Left ventricle myocardium inferior (tissue), 1 donor: ENCODE measurements at regions not wholly inside any gene's neighbourhood (a gene's known extent, or its start where the extent isn't known, plus 50 kb on each side); places are given as distances from the start of the nearest gene placed in this dataset.

Experiments used
- DNase-seq: peaks from one replicate; pipeline ENCODE4 v3.0.0-alpha.2; 2020
- H3K27ac ChIP-seq: fragments of 200-600 bp; replicated peaks from 2 replicates; pipeline ENCODE4 v1.8.0; 2021
- H3K27me3 ChIP-seq: fragments of 200-600 bp; 2 replicates; pipeline ENCODE4 v1.8.0; 2021; ENCODE audit warnings: low read depth
- H3K36me3 ChIP-seq: fragments of 200-600 bp; 2 replicates; pipeline ENCODE4 v1.8.0; 2021
- H3K4me1 ChIP-seq: fragments of 200-600 bp; 2 replicates; pipeline ENCODE4 v1.8.0; 2021
- H3K4me3 ChIP-seq: fragments of 200-600 bp; 2 replicates; pipeline ENCODE4 v1.8.0; 2021; ENCODE audit warnings: mild to moderate bottlenecking, moderate library complexity
- H3K9me3 ChIP-seq: fragments of 200-600 bp; replicated peaks from 2 replicates; pipeline ENCODE4 v1.8.0; 2021
- CTCF ChIP-seq: fragments of 200-600 bp; IDR thresholded peaks from 2 replicates; pipeline ENCODE4 v1.8.0; 2021; ENCODE audit warnings: antibody characterized with exemption, mild to moderate bottlenecking, borderline replicate concordance
- intact Hi-C: fragments of 100-400 bp; cut with micrococcal nuclease; formaldehyde crosslinking; loops from one replicate; pipeline ENCODE4 v1.11.0; 2022
- donor health status: DM: no; HTN: yes; CAD: no; lungs with severe emphysema.

GRCh38 chr6:114839019-114839418 lies 496.2 kb upstream of the HS3ST5 start:
- no peaks in the 10 kb centered on the region for H3K27me3 ChIP-seq
- H3K9me3 ChIP-seq, result peaks cover 22% of the 10 kb centered on the region
- no peaks in the 10 kb centered on the region for H3K36me3 ChIP-seq
- no peak overlapping the region for H3K4me3 ChIP-seq
- DNase-seq, result no peak
- no peak overlapping the region for H3K27ac ChIP-seq
- TF ChIP-seq CTCF, result no peak
- no peaks in the 10 kb centered on the region for H3K4me1 ChIP-seq
- intact Hi-C loops, result no loop called here

- intact Hi-C loops, result no loop called here
- no peaks in the 10 kb centered on the region for H3K36me3 ChIP-seq
Measured at GRCh38 chr6:114833211-114833610, 490.4 kb upstream of the HS3ST5 start.

GRCh38 chr6:114830515-114830914 lies 487.7 kb upstream of the HS3ST5 start:
- H3K9me3 ChIP-seq, result no peaks in the 10 kb centered on the region
- no peaks in the 10 kb centered on the region for H3K36me3 ChIP-seq
- intact Hi-C loops, result no loop called here
- no peak overlapping the region for H3K4me3 ChIP-seq
- H3K27ac ChIP-seq, result no peak overlapping the region
- no peak for TF ChIP-seq CTCF
- DNase-seq, result no peak
- H3K4me1 ChIP-seq, result no peaks in the 10 kb centered on the region
- H3K27me3 ChIP-seq, result no peaks in the 10 kb centered on the region

More at GRCh38 chr6:114833211-114833610, 490.4 kb upstream of the HS3ST5 start:
- no peak overlapping the region for H3K27ac ChIP-seq
- DNase-seq, result no peak
- H3K4me3 ChIP-seq, result no peak overlapping the region
- no peaks in the 10 kb centered on the region for H3K27me3 ChIP-seq
- H3K4me1 ChIP-seq, result no peaks in the 10 kb centered on the region
- no peak for TF ChIP-seq CTCF
- H3K9me3 ChIP-seq, result no peaks in the 10 kb centered on the region

GRCh38 chr6:114827135-114827534 lies 484.3 kb upstream of the HS3ST5 start:
- no peaks in the 10 kb centered on the region for H3K4me1 ChIP-seq
- no peak for TF ChIP-seq CTCF
- intact Hi-C loops, result no loop called here

GRCh38 chr6:114824409-114824808 lies 481.6 kb upstream of the HS3ST5 start:
- TF ChIP-seq CTCF, result no peak
- Histone ChIP-seq H3K27me3 (no peaks in the 10 kb centered on the region), H3K27ac (no peak overlapping the region), H3K9me3 (no peaks in the 10 kb centered on the region), H3K4me1 (no peaks in the 10 kb centered on the region), H3K4me3 (no peak overlapping the region), H3K36me3 (no peaks in the 10 kb centered on the region)
- intact Hi-C loops, result no loop called here
- DNase-seq, result no peak

More at GRCh38 chr6:114827135-114827534, 484.3 kb upstream of the HS3ST5 start:
- no peak for DNase-seq
- H3K27me3 ChIP-seq, result no peaks in the 10 kb centered on the region
- no peaks in the 10 kb centered on the region for H3K36me3 ChIP-seq
- no peak overlapping the region for H3K27ac ChIP-seq
- no peaks in the 10 kb centered on the region for H3K9me3 ChIP-seq
- H3K4me3 ChIP-seq, result no peak overlapping the region

- H3K4me3 ChIP-seq, result no peak overlapping the region
- H3K4me1 ChIP-seq, result no peaks in the 10 kb centered on the region
- H3K27ac ChIP-seq, result no peak overlapping the region
- no peaks in the 10 kb centered on the region for H3K9me3 ChIP-seq
- TF ChIP-seq CTCF, result no peak
- H3K27me3 ChIP-seq, result no peaks in the 10 kb centered on the region
- intact Hi-C loops, result no loop called here
- H3K36me3 ChIP-seq, result no peaks in the 10 kb centered on the region
- DNase-seq, result no peak
Measured at GRCh38 chr6:114816678-114817077, 473.9 kb upstream of the HS3ST5 start.
